Stimulated activated CD4-positive, alpha-beta T cell treated with anti-CD3 and anti-CD28 coated beads, Interleukin-4, amount 100 ng/mL, for 24 hours (primary cell): ENCODE measurements at regions not wholly inside any gene's neighbourhood (a gene's known extent, or its start where the extent isn't known, plus 50 kb on each side); places are given as distances from the start of the nearest gene placed in this dataset.
A peak's percentile ranks its signal among the peaks of the same experiment; 100 is the strongest.
"Not testable (repeated sequence)": the region's sequence is repeated elsewhere in the genome, so short reads cannot be mapped to it uniquely, and the experiment has no call there.

Experiments
- DNase-seq: peaks from one replicate; pipeline ENCODE4 v3.0.0-alpha.2; 2020

- DNase-seq = not testable (repeated sequence)
Observed at GRCh38 chr2:113386780-113387433, 50.6 kb upstream of the ZNG1B start.

DNA sequence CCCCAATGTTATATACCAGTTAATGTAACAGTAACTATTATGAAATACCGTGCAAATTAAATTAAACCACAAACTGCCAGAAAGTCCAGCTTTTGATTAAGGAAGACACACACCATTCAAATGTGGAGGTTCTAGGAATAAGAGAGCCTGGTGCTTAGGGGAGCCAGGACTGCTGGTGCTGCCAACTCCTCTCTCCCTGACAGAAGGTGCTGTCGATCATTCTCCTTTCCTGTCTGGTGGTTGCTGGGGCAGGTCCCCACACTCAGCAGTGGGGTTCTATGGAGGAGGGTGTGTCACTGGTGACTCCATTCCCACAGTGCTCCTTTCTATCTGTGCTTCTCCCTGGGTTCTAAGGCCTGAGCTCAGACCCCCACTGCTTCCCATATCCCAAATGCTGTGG is 57.9 kb upstream of the ZNG1B start:
- DNase-seq = not testable (repeated sequence)

DNA sequence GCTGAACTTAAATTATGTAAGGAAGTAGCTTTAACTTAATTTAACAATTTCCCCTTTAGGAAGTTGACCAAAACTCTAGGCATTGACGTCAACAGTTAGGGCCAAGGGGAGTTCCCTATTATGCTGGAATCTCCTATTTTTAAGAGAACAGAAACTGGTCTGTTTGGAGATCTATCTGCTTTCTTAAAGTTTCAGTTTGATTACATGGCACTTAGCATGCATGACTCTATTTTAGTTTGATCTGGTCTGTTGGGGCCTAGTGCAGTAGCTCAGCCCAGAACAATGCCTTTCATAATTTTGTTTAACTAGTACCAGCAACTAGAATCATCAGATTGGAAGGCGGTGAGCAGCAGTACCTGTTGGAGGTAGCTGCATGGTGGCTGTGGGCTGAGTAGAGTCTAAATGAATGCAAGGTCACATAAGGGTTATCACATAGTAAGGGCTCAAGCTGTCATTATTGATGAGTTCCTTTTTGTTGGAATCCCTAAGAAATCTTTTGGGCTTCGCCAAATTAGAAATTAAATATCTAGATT is 60.5 kb upstream of the ZNG1B start:
- no peak for DNase-seq

GRCh38 chr2:113376253-113376912 is 61.1 kb upstream of the ZNG1B start:
- DNase-seq = no peak

- not testable (repeated sequence) for DNase-seq
Observed at GRCh38 chr2:113374857-113375256, 62.6 kb upstream of the ZNG1B start.

DNA sequence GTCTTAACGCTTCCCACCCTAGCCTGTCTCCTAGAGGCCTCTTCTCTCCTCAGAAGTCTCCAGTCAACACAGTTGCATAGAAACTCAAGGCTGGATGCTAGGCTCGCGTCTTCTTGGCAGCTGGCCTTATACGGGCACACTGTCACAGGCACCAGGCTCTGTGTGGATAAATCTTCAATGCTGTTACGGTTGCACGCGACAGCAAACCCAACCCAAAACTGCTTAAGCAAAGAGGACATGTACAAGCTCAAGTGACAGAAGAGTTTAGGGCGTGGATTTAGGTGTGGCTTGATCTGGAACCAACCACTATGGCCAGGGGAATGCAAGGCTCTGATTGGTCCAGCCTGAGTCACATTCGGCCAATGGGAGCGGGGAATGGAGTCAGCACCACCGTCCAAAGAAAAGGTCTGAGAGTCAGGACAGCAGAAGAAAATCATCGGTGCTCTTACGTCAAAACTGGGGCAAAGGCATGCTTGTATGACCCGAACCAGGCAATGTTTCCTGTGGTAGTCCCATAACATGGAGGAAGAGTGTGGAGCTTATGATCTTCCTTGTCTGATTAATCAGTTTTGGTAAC is 65.1 kb upstream of the ZNG1B start:
- not testable (repeated sequence) for DNase-seq

- peak; percentile 67 for DNase-seq
Observed at GRCh38 chr2:113370478-113371091, 66.9 kb upstream of the ZNG1B start.

DNA sequence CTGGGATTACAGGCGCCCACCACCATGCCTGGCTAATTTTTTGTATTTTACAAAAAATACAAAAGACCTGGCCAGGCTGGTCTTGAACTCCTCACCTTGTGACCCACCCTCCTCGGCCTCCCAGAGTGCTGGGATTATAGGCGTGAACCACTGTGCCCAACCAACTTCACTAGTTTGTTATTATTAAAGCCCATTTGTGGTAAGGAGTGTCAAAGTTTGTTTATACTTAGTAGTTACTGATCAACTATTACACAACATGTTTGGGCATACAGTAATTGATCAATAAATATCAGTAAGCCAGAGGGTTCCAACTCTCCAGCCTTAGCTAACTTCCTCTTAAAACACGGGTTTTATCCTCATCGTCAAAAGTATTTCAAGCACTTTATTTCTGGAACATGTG is 67.5 kb upstream of the ZNG1B start:
- no peak for DNase-seq

GRCh38 chr2:113368581-113368980 is 68.9 kb upstream of the ZNG1B start:
- DNase-seq = not testable (repeated sequence)

- DNase-seq = not testable (repeated sequence)
Observed at GRCh38 chr2:113366821-113367220, 70.7 kb upstream of the ZNG1B start.

- not testable (repeated sequence) for DNase-seq
Observed at GRCh38 chr2:113365791-113366190, 71.7 kb upstream of the ZNG1B start.

DNA sequence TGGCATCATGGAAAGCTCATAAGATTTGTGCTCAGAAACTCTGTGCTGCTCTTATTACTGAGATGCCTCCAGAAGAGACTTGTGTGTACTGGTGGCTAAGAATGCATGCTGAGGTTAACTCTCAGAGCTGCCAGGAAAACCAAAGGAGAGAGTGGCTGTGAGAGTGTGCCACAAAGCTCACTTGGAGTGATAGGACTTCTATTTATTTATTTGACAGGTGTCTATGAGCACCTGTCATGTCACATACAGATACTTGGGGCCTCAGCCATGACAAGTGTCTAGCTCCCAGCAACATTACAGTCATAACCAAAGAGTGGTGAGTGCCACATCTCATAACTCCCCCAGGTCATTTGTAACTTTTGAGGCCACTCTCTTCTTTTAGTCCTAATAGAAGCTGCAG is 72.2 kb upstream of the ZNG1B start:
- not testable (repeated sequence) for DNase-seq

DNA sequence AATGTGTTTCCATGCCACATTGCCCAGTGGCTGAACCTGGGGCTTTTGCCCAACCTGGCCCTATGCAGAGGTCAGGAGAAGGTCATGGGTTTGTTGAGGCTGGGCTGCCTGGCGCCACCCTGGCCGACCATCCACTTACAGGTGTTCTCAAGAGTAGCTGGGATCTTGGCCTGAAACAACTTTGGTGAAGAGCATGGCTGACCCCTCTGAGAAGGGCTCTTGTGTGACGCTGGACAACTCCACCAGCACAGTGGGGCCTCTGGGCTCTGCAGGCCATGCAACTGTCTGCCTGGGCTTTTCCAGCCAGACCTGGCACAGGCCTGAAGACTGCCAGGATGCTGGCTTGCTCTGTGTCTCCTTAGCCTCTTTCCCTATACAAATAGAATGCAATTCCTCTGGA is 76.4 kb upstream of the ZNG1B start:
- DNase-seq = no peak

DNA sequence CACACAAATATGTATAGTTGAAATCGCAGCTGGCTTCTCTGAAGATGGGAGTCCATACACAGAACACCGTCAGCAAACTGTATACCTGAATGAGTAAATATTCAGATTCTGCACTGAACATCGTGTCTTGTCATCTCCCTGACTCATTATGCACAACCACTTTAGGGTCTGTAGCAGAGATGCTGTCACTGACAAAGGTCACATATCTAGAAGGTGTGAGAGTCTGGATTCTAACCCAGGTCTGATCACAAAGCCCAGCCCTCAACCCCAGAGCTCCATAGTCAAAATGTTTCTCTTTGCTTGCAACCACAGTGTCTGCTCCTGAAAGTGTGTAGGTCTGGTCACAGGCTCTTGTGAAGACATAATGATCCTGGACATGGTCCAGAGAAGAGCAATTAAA is 78.3 kb upstream of the PAX8 start:
- no peak for DNase-seq

DNA sequence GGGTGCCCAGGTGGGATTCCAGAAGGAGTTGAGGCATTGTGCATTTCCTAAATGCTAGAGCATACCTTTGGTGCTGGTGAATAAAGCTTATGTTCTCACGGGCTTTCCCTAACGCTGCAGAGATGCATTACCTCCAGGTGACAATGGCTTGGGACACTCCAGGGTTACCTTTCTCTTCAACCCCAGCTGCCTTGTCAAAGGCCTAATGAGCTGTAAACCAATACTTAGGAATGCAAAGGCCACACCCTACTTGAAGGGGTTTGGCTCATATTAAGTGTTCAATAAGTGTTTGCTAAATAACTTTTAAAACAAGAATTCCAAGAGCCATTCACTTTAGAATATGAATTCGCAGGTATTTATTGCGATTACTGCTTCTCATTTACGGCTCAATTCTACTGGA is 77.6 kb upstream of the PAX8 start:
- DNase-seq = not testable (repeated sequence)

GRCh38 chr2:113355339-113356015 is 76.8 kb upstream of the PAX8 start:
- not testable (repeated sequence) for DNase-seq

DNA sequence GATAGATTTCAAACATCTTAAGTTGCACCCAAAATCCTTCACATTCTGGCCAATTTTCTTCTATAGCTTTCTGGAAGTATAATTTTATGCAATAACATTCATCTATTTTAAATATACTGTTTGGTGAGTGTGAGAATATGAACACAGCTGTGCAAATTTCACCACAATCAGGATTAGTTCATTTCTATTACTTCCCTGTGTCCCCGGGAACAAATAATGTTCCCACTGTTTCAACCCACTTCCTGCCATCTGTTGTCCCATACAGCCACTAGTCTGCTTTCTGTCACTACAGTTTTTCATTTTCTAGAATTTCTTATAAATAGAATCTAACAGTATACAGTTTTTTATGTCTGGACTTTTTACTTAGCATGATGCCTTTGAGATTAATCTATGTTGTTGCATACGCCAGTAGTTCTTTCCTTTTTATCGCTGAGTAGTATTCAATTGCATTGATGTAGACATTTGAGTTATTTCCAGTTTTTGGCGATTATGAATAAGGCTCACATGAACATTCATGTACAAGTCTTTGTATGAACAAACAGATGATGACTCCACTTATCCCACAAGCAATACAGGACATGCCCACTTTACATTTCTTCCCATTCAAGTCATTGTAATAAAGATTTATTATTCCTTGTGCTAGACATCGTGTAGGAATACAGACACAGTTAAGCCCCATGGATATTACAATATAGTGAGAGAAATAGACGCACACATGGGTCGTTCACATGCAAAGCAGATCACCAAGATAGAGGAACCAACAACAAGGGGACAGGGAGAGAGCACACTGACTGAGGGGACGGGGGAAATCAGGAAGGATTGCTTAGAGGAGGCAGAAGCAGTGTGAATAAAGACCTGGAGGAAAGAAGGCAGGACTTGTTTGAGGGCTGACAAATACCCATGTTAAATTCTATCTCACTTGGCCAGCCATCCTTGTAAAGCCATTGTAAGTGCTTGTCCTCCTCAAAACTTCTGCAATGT is 72.9 kb upstream of the PAX8 start:
- no peak for DNase-seq

DNA sequence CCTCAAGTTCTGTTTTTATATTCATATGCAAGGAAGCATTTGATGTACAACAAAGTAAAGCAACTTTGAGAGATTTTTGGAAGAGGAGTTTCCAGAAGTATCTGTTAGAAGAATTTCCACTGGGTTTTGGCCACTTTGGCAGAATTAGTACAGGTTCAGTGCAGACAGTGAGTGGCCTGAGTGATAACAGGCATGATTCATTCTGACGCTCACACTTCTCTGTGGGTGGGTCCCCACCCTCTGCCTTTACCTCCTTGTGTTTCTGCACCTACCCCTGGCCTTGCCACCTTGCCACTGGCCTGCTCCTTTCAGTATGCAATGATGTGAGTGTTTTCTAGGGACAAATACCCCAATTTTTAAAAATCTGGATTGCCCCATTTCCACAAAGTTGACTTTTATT is 65.1 kb upstream of the PAX8 start:
- not testable (repeated sequence) for DNase-seq

- DNase-seq = no peak
Observed at GRCh38 chr2:113342650-113343049, 63.9 kb upstream of the PAX8 start.

DNA sequence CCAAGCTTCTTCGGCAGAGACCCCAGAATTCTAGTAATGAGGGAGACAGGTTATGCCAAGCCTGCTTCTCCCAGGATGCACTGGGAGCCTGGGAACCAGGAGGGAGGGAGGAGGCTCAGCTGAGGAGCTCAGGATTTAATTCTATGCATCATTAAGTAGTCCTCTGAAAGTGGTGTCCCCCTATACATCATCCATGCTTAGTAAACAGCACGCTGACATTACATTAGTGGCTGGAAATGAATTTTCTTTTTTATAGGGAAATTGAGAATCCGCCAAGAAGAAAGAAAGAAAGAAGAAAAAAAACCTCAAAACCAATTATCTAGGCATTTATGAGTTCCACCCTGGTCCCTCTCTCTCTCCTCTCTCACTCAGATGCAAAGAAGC is 63.1 kb upstream of the PAX8 start:
- not testable (repeated sequence) for DNase-seq

DNA sequence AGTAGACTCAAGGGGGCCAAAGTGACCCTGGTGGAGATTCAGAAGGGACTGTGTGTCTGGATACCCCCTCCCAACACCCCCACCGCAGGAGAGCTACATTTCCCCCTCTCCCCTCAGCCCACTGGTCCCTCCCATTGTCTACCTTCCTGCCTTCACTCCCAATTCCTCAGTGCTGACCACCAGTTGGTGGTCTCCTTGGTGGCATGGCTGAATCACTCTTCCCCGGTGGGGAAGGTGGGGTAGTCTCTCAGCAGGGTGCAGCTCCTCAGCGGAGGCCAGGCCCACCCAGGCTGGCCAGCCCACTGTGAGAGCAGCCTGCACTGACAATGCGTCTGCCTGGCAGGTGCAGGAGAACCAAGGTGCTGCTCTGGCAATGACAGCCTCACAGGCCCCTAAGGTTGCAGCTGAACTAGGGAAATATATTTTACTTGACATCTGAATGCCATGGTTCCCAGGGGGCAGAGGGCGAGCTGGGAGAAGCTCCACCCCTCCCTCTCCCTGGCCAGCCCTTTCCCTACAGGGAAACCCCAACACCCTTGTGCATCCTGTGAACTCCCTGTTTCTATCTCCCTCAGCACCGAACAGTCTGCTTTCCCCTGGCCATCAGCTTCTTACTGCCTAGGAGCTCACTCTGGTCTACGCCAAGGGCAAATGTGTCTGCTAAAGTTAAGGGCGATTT is 62.6 kb upstream of the PAX8 start:
- no peak for DNase-seq
